Activated naive CD4-positive, alpha-beta T cell treated with anti-CD3 and anti-CD28 coated beads for 36 hours (primary cell): ENCODE measurements at regions not wholly inside any gene's neighbourhood (a gene's known extent, or its start where the extent isn't known, plus 50 kb on each side); places are given as distances from the start of the nearest gene placed in this dataset.

ENCODE experiments used
- CTCF ChIA-PET: fragments of 350-600 bp; sonication (Branson Sonifier 250); formaldehyde crosslinking; loops from one replicate; lab custom pipeline; 2021; ENCODE audit warnings: antibody characterized with exemption; lab: Charles Lee
- DNase-seq: peaks from one replicate; pipeline ENCODE4 v3.0.0-alpha.2; 2020
- H3K27ac Mint-ChIP-seq: one replicate; pipeline ENCODE4 v1.8.0; 2021; ENCODE audit warnings: mild to moderate bottlenecking, mixed read lengths
- H3K27me3 Mint-ChIP-seq: one replicate; pipeline ENCODE4 v1.8.0; 2021; ENCODE audit warnings: low read depth, mixed read lengths
- H3K36me3 Mint-ChIP-seq: one replicate; pipeline ENCODE4 v1.8.0; 2021; ENCODE audit warnings: low read depth, mixed read lengths
- H3K4me1 Mint-ChIP-seq: one replicate; pipeline ENCODE4 v1.8.0; 2021; ENCODE audit warnings: low read depth, mixed read lengths
- H3K4me3 Mint-ChIP-seq: one replicate; pipeline ENCODE4 v1.8.0; 2021; ENCODE audit warnings: mild to moderate bottlenecking, moderate library complexity, mixed read lengths
- H3K9me3 Mint-ChIP-seq: one replicate; pipeline ENCODE4 v1.8.0; 2021; ENCODE audit warnings: mixed read lengths
- intact Hi-C: fragments of 100-400 bp; cut with micrococcal nuclease; formaldehyde crosslinking; loops from one replicate; pipeline ENCODE4 v1.15.1; 2023

DNA sequence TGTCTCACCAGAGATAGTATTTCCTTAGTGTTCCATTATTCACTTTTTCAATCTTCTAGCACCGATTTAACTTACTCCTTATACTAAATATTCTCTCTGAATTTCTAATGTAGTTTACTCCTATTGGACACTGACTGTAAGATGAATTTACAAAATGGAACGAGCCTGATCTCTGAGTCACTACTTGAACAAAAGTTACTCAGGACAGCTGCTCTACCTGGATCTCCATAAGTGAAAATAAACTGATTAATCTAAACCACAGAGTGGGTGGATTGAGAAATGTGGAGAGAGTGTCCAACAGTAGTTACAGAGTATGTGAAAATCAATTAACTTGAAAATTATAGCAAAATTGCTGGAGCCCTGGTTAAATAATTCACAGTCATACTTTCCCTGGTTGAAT, 141.7 kb upstream of the CHORDC1 start:
- intact Hi-C loops, result no loop called here
- CTCF ChIA-PET, result no interaction called here

DNA sequence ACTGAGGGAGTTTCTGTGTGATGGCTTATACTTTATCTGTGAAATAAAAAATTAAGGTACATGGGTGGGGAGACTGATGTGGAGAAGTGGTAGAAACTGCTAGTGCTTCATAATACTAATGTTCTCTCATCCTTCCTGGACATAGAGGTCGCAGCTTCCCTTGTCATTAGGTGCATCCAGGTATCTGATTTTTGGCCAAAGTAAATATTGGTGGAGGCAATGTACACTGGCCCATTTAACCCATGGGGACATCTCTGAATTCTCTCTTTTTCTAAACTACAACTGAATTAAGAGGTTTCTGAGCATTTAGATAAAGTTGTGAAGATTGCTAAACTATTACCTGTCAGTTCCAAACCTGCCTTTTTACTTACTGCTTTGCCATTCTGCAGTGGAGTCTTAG, 140.9 kb upstream of the CHORDC1 start:
- Mint-ChIP-seq H3K9me3 (no peaks in the 10 kb centered on the region), H3K27ac (no peak overlapping the region), H3K4me1 (no peaks in the 10 kb centered on the region), H3K36me3 (no peaks in the 10 kb centered on the region), H3K4me3 (no peak overlapping the region), H3K27me3 (no peaks in the 10 kb centered on the region)
- intact Hi-C loops, result no loop called here
- CTCF ChIA-PET, result no interaction called here
- DNase-seq, result no peak

More for the DNA sequence above, 141.7 kb upstream of the CHORDC1 start:
- Mint-ChIP-seq H3K4me3 (no peak overlapping the region), H3K9me3 (no peaks in the 10 kb centered on the region), H3K36me3 (no peaks in the 10 kb centered on the region), H3K27ac (no peak overlapping the region), H3K4me1 (no peaks in the 10 kb centered on the region), H3K27me3 (no peaks in the 10 kb centered on the region)
- no peak for DNase-seq

DNA sequence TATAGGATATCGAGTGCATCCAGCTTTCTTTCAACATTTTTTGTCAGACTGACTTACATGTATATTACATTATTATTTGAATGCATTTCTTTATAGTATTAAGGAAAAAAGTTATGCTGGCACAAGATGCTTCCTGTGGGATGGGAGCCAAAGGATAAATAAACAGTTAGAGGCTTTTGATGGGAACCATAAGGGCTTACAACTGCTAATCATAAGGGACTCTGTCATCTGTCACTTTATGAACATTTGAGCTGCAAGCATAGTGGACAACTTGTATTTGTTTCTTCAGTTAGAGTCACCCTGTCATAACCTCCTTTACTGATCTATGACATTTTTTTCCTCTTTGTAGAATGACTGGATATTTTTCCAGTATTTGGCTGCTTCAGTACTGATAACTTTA, 132.4 kb upstream of the CHORDC1 start:
- no peak for DNase-seq
- CTCF ChIA-PET, result interaction anchor here (1.1 kb wide), 1 partner anchor 150 kb away, joined by 3 read pairs; no protein-coding TSS in a partner anchor
- H3K9me3 Mint-ChIP-seq, result no peaks in the 10 kb centered on the region
- H3K36me3 Mint-ChIP-seq, result no peaks in the 10 kb centered on the region
- no peak overlapping the region for H3K27ac Mint-ChIP-seq
- peaks cover 6% of the 10 kb centered on the region for H3K27me3 Mint-ChIP-seq
- no peak overlapping the region for H3K4me3 Mint-ChIP-seq
- H3K4me1 Mint-ChIP-seq, result no peaks in the 10 kb centered on the region
- intact Hi-C loops, result no loop called here

DNA sequence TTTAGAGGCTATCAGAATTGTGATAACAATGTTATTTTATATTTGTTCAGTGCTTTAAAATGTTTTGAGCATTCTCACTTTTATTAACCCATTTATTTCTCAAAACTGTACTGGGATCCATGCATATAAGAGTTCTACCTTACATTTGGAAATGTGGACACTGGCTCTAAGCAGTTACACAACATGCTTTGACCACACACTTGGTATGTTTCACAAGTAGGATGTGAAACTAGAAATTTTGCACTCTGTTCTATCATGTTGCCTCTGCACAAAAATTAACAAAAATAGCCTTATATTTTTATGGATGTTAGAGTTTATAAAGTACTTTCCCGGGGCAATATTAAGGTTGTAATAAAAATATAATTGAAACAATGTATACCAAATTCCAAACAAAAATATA, 126.9 kb upstream of the CHORDC1 start:
- H3K4me3 Mint-ChIP-seq, result no peak overlapping the region
- CTCF ChIA-PET, result no interaction called here
- intact Hi-C loops, result no loop called here
- no peaks in the 10 kb centered on the region for H3K9me3 Mint-ChIP-seq
- peaks cover 7% of the 10 kb centered on the region for H3K27me3 Mint-ChIP-seq
- no peak for DNase-seq
- H3K27ac Mint-ChIP-seq, result no peak overlapping the region
- no peaks in the 10 kb centered on the region for H3K4me1 Mint-ChIP-seq
- no peaks in the 10 kb centered on the region for H3K36me3 Mint-ChIP-seq

DNA sequence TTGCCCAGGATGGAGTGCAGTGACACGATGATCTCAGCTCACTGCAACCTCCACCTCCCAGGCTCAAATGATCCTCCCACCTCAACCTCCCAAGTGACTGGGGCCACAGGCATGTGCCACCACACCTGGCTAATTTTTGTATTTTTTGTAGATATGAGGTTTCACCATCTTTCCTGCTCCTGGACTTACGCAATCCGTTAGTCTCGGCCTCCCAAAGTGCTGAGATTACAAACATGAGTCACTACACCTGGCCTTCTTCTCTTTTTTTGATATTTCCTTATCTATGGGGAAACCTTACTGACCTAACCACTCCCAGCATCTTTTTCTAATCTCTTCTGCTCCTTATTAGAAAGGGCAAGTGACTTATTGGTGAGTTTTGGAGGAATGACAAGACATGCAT, 121.7 kb upstream of the CHORDC1 start:
- H3K27me3 Mint-ChIP-seq, result peaks cover 4% of the 10 kb centered on the region
- intact Hi-C loops, result no loop called here
- no peaks in the 10 kb centered on the region for H3K36me3 Mint-ChIP-seq
- H3K27ac Mint-ChIP-seq, result no peak overlapping the region
- H3K9me3 Mint-ChIP-seq, result no peaks in the 10 kb centered on the region
- H3K4me3 Mint-ChIP-seq, result no peak overlapping the region
- no peaks in the 10 kb centered on the region for H3K4me1 Mint-ChIP-seq
- CTCF ChIA-PET, result no interaction called here
- DNase-seq, result no peak

DNA sequence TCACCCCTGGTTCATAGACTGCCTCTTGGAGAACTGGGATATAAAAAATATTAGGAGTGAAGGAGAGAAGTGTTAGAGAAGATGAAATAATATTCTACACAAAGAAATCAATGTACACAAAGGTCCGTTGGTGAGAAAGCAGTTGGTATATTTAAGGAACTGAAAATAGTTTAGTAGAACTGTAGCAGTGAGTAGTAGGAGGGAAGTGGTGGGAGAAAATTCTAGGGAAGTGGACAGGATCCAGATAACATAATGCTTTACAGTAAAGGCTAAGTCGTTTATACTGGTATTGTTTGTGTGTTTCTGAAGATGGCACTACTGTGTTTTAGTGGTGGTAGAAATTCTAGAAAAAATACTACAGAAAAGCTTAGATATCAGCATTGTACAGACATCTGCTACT, 120.8 kb upstream of the CHORDC1 start:
- H3K27me3 Mint-ChIP-seq, result peaks cover 4% of the 10 kb centered on the region
- no peak for DNase-seq
- no peaks in the 10 kb centered on the region for H3K36me3 Mint-ChIP-seq
- H3K4me1 Mint-ChIP-seq, result no peaks in the 10 kb centered on the region
- no peaks in the 10 kb centered on the region for H3K9me3 Mint-ChIP-seq
- CTCF ChIA-PET, result no interaction called here
- no peak overlapping the region for H3K4me3 Mint-ChIP-seq
- no peak overlapping the region for H3K27ac Mint-ChIP-seq
- intact Hi-C loops, result no loop called here

DNA sequence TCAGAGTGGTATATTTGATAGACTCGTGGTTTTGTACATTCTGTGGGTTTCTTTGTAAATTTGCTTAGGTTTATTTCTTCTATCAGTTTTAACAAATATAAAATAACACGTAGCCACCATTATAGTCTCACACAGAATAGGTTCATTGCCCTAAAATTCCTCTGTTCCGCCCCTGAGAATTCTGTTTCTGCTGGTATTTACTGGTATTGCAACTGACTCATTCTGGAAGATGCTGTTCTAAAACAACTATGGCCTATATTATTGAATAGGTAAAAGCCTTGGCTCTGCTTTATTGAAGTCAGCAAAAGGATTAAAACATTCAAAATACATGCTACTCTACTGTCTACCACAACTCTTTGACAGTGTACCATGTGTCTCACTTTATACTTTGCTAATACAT, 119.1 kb upstream of the CHORDC1 start:
- Mint-ChIP-seq H3K4me3 (no peak overlapping the region), H3K4me1 (no peaks in the 10 kb centered on the region), H3K36me3 (no peaks in the 10 kb centered on the region), H3K27me3 (peaks cover 4% of the 10 kb centered on the region), H3K27ac (no peak overlapping the region), H3K9me3 (no peaks in the 10 kb centered on the region)
- DNase-seq, result no peak
- intact Hi-C loops, result no loop called here
- CTCF ChIA-PET, result no interaction called here

DNA sequence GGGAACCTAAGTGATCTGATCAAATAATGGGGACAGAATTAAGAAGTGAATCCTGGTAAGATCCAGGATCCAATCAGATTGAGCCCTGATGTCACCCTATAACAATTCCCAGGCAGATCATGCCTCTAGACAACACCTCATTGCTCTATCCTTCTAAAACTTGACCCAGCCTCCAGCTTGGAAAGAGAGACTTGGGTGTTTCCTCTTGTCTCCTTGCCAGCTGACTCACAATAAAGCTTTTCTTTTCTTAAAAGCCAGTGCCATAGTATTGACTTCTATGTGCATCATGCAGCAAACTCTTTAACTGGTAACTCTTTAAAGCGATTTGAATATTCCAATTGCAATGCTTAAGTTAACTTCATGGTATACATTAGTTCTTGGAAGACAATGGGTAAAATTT, 109.6 kb upstream of the CHORDC1 start:
- DNase-seq, result no peak
- H3K27ac Mint-ChIP-seq, result no peak overlapping the region
- intact Hi-C loops, result no loop called here
- no peaks in the 10 kb centered on the region for H3K9me3 Mint-ChIP-seq
- H3K36me3 Mint-ChIP-seq, result no peaks in the 10 kb centered on the region
- no peaks in the 10 kb centered on the region for H3K27me3 Mint-ChIP-seq
- H3K4me1 Mint-ChIP-seq, result no peaks in the 10 kb centered on the region
- CTCF ChIA-PET, result no interaction called here
- no peak overlapping the region for H3K4me3 Mint-ChIP-seq

DNA sequence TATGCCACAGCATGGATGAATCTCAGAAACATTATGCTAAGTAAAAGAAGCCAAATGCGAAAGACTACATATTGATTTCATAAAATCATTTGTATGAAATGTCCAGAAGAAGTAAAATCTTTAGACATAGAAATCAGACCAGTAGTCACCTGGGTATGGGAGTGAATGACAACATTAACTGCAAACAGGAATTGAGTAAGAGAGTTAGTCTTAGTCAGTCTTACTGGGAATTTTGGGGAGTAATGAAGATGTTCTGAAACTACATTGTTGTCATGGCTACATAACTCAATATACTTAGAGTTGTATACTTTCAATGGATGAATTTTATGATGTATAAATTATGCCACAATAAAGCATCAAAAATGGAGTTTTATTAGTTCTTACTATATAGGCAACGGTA, 107.8 kb upstream of the CHORDC1 start:
- Mint-ChIP-seq H3K36me3 (no peaks in the 10 kb centered on the region), H3K4me3 (no peak overlapping the region), H3K4me1 (no peaks in the 10 kb centered on the region), H3K27me3 (no peaks in the 10 kb centered on the region), H3K27ac (no peak overlapping the region), H3K9me3 (no peaks in the 10 kb centered on the region)
- DNase-seq, result no peak
- CTCF ChIA-PET, result no interaction called here
- intact Hi-C loops, result no loop called here

DNA sequence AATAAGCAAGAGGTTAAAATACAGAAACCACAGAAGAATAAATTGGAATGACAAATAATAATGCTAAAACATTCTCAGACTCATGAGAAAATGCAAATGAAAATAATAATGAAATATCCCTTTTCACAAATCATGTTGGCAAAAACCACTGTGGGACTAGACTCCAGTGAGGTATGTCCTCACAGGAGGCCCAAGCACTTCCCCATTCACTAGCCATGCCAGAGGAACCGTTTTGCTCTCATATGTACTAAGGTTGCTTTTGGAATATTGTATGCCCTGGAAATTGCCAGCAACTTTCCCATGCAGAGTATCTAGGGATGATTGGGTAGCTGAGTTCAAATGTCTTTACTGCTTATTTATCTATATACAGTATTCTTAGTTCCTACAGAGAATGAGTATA, 106.2 kb upstream of the CHORDC1 start:
- Mint-ChIP-seq H3K27ac (no peak overlapping the region), H3K4me3 (no peak overlapping the region), H3K4me1 (no peaks in the 10 kb centered on the region), H3K36me3 (no peaks in the 10 kb centered on the region), H3K9me3 (no peaks in the 10 kb centered on the region), H3K27me3 (no peaks in the 10 kb centered on the region)
- no peak for DNase-seq
- CTCF ChIA-PET, result no interaction called here
- intact Hi-C loops, result no loop called here

DNA sequence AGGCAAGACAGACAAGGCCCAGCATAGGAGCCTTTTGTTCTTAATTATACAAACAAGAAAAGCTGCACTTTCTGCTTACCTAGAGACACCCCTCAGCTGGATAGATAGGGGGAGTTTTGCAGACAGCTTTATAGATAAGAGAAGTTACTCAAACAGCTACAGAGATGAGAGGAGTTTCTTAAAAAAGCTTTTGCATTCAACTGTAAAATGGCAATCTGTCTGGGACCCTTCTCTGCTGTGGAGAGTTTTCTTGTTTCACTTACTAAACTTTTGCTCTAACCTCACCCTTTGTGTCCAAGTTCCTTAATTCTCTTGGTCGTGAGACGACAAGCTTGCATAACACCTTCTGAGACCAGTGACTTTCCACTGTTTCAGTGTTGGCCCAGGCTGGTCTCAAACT, 103.8 kb upstream of the CHORDC1 start:
- CTCF ChIA-PET, result no interaction called here
- no peak for DNase-seq
- intact Hi-C loops, result no loop called here
- no peaks in the 10 kb centered on the region for H3K9me3 Mint-ChIP-seq
- H3K27me3 Mint-ChIP-seq, result peaks cover 2% of the 10 kb centered on the region
- no peak overlapping the region for H3K4me3 Mint-ChIP-seq
- no peaks in the 10 kb centered on the region for H3K36me3 Mint-ChIP-seq
- no peak overlapping the region for H3K27ac Mint-ChIP-seq
- H3K4me1 Mint-ChIP-seq, result no peaks in the 10 kb centered on the region

DNA sequence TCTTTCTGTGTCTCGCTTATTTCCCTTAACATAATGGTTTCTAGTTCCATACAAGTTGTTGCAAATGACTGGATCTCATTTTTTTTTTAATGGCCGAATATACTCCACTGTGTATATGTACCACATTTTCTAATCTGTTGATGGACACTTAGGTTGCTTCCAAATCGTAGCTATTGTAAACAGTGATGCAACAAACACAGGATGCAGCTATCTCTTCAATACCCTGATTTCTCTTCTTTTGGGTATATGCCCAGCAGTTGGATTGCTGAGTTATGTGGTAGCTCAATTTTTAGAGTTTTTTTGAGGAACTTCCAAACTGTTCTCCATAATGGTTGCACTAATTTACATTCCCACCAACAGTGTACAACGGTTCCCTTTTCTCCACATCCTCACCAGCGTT, 100.4 kb upstream of the CHORDC1 start:
- peaks cover 3% of the 10 kb centered on the region for H3K4me1 Mint-ChIP-seq
- CTCF ChIA-PET, result no interaction called here

DNA sequence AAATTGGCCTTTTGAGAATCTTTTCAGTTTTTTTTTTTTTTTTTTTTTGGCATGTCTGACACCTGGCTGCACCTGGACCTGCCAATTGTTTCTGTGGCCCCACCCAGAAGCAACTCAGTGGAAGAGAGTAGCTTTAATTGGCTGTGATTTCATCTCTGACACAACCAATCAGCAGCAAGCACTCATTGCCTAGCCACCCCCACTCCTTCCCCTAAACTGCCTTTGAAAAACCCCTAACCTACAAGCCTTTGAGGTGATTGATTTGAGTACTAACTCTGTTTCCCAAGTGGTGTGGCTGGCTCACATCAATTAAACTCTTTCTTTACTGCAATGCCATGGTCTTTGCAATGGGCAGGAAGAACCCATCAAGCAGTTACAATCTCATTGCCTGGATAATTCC, 98.2 kb upstream of the CHORDC1 start:
- Mint-ChIP-seq H3K36me3 (no peaks in the 10 kb centered on the region), H3K9me3 (no peaks in the 10 kb centered on the region), H3K27ac (no peak overlapping the region), H3K27me3 (peaks cover 2% of the 10 kb centered on the region), H3K4me3 (no peak overlapping the region), H3K4me1 (peaks cover 3% of the 10 kb centered on the region)
- intact Hi-C loops, result no loop called here
- CTCF ChIA-PET, result no interaction called here
- DNase-seq, result peak; percentile 24

More for the DNA sequence above, 100.4 kb upstream of the CHORDC1 start:
- intact Hi-C loops, result no loop called here
- Mint-ChIP-seq H3K27ac (no peak overlapping the region), H3K4me3 (no peak overlapping the region), H3K9me3 (no peaks in the 10 kb centered on the region), H3K27me3 (peaks cover 2% of the 10 kb centered on the region), H3K36me3 (no peaks in the 10 kb centered on the region)
- no peak for DNase-seq

DNA sequence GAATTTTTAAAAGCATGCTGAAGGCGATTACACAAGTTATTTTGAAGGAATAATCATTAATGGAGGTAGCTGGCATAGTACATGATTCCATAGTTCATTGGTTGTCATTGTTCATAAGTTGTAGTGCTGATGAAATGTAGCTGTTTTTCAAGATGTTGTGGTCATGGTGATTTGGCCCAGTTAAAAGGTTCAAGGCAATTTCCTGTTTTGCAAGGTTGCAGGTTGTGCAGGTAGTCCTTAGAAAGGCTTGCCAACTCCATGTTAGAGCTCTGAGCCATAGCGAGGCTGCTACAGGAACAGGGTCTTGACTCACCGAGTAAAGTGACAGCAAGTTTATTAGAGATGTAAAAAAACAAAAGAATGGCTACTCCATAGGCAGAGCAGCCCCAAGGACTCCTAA, 95.8 kb upstream of the CHORDC1 start:
- no peak for DNase-seq
- no peaks in the 10 kb centered on the region for H3K9me3 Mint-ChIP-seq
- CTCF ChIA-PET, result no interaction called here
- peaks cover 3% of the 10 kb centered on the region for H3K4me1 Mint-ChIP-seq
- no peak overlapping the region for H3K27ac Mint-ChIP-seq
- no peak overlapping the region for H3K4me3 Mint-ChIP-seq
- H3K36me3 Mint-ChIP-seq, result no peaks in the 10 kb centered on the region
- H3K27me3 Mint-ChIP-seq, result no peaks in the 10 kb centered on the region
- intact Hi-C loops, result no loop called here
